ENCODE measurements at regions not wholly inside any gene's neighbourhood (a gene's known extent, or its start where the extent isn't known, plus 50 kb on each side); places are given as distances from the start of the nearest gene placed in this dataset.

DNA sequence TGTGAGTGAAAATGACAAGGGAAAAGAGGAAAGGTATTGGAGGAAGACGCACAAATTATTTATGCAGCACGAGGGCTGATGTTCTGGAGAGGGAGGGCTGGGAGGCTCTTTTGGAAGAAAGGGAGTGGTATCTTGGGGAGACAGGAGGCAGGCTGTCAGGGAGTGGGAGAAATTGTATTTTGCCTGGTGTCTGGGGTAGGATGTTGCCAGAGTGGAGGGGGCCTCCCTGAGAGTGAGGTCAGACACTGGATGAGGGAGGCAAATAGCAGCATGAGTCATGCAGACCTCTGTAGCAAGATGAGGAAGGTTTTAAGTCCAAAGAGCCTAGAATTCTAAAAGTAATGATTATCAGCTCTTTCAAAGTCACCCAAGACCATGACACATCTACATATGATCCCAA lies 158.0 kb downstream of the DMRT2 start:
- Histone ChIP-seq H3K79me2 (ENCODE audit: insufficient read depth, low read length) (no peaks in the 10 kb centered on the region), H4K20me1 (ENCODE audit: insufficient read depth) (no peaks in the 10 kb centered on the region), H3K4me3 (replicated peaks in 1 of 2; ENCODE audit: low read depth in 1 of 2, low read length in 2 of 2) (no peak overlapping the region), H3K27ac (ENCODE audit: low read depth, low read length) (no peak overlapping the region), H3K36me3 (ENCODE audit: control insufficient read depth in 1 of 2, insufficient read depth in 2 of 2, low read length in 2 of 2) (no peaks in the 10 kb centered on the region), H3K4me2 (ENCODE audit: low read length) (no peak overlapping the region), H3K9ac (ENCODE audit: low read length) (no peak overlapping the region), H3K9me3 (ENCODE audit: control insufficient read depth in 1 of 2, insufficient read depth in 1 of 2, low read depth in 1 of 2, low read length in 2 of 2) (peaks cover 4 to 17% of the 10 kb centered on the region in 2 experiments; a peak in 2 of 4 replicates), H3K27me3 (ENCODE audit: insufficient read depth, low read length) (no peaks in the 10 kb centered on the region), H3K9me2 (ENCODE audit: insufficient read depth) (no peaks in the 10 kb centered on the region), H3K4me1 (ENCODE audit: control insufficient read depth in 1 of 2, insufficient read depth in 2 of 2, low read length in 2 of 2) (no peaks in the 10 kb centered on the region), H2AFZ (ENCODE audit: low read depth, low read length, poor library complexity, severe bottlenecking) (no peak overlapping the region)
- TF ChIP-seq POLR2A (IDR thresholded peaks at IDR 0.05; ENCODE audit: borderline replicate concordance, extremely low read depth, insufficient read depth, insufficient read length) (no peak), JUND (IDR thresholded peaks at IDR 0.05) (no peak), RAD21 (IDR thresholded peaks at IDR 0.05; ENCODE audit: low read depth) (no peak), POLR2AphosphoS5 (IDR thresholded peaks at IDR 0.05; ENCODE audit: low read depth, low read length) (no peak), CBX3 (IDR thresholded peaks at IDR 0.05; ENCODE audit: low read depth) (no peak), EZH2phosphoT487 (IDR thresholded peaks at IDR 0.05; ENCODE audit: borderline replicate concordance) (no peak), SIN3A (IDR thresholded peaks at IDR 0.05; ENCODE audit: low read depth) (no peak)
- TF ChIP-seq, protein P1, sequence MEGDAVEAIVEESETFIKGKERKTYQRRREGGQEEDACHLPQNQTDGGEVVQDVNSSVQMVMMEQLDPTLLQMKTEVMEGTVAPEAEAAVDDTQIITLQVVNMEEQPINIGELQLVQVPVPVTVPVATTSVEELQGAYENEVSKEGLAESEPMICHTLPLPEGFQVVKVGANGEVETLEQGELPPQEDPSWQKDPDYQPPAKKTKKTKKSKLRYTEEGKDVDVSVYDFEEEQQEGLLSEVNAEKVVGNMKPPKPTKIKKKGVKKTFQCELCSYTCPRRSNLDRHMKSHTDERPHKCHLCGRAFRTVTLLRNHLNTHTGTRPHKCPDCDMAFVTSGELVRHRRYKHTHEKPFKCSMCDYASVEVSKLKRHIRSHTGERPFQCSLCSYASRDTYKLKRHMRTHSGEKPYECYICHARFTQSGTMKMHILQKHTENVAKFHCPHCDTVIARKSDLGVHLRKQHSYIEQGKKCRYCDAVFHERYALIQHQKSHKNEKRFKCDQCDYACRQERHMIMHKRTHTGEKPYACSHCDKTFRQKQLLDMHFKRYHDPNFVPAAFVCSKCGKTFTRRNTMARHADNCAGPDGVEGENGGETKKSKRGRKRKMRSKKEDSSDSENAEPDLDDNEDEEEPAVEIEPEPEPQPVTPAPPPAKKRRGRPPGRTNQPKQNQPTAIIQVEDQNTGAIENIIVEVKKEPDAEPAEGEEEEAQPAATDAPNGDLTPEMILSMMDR (IDR thresholded peaks at IDR 0.05 in 2 of 3, conservative IDR thresholded peaks at IDR 0.05 in 1 of 3; ENCODE audit: borderline replicate concordance in 1 of 3, insufficient read depth in 1 of 3, low read depth in 2 of 3, low read length in 2 of 3) = no peak
- TF ChIP-seq, protein P2, sequence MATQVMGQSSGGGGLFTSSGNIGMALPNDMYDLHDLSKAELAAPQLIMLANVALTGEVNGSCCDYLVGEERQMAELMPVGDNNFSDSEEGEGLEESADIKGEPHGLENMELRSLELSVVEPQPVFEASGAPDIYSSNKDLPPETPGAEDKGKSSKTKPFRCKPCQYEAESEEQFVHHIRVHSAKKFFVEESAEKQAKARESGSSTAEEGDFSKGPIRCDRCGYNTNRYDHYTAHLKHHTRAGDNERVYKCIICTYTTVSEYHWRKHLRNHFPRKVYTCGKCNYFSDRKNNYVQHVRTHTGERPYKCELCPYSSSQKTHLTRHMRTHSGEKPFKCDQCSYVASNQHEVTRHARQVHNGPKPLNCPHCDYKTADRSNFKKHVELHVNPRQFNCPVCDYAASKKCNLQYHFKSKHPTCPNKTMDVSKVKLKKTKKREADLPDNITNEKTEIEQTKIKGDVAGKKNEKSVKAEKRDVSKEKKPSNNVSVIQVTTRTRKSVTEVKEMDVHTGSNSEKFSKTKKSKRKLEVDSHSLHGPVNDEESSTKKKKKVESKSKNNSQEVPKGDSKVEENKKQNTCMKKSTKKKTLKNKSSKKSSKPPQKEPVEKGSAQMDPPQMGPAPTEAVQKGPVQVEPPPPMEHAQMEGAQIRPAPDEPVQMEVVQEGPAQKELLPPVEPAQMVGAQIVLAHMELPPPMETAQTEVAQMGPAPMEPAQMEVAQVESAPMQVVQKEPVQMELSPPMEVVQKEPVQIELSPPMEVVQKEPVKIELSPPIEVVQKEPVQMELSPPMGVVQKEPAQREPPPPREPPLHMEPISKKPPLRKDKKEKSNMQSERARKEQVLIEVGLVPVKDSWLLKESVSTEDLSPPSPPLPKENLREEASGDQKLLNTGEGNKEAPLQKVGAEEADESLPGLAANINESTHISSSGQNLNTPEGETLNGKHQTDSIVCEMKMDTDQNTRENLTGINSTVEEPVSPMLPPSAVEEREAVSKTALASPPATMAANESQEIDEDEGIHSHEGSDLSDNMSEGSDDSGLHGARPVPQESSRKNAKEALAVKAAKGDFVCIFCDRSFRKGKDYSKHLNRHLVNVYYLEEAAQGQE (IDR thresholded peaks at IDR 0.05; ENCODE audit: low read depth) = no peak
- ChIA-PET CTCF (no interaction called here), RAD21 (ENCODE audit: low non-redundant PET in 1 of 2, low total read pairs in 2 of 2, uncharacterized antibody in 2 of 2, unreplicated experiment in 2 of 2) (no interaction called here), POLR2A (no interaction called here)
- intact Hi-C loops (cut with micrococcal nuclease) = no loop called here
- no TSS peak for BruUV-seq (replicated peaks)
- DNase-seq (ENCODE audit: low read depth, low spot score) = no peak
- no peak for ATAC-seq

Data from HCT116 (cell line).